IMR-90 (cell line): ENCODE measurements at regions not wholly inside any gene's neighbourhood (a gene's known extent, or its start where the extent isn't known, plus 50 kb on each side); places are given as distances from the start of the nearest gene placed in this dataset.

Experiments
- ATAC-seq: fragments of 200-7000 bp; cut with Tn5 transposase; 2 replicates; pipeline ENCODE4 v1.9.1; 2020; ENCODE audit warnings: low read depth, mild to moderate bottlenecking, moderate library complexity
- BruUV-seq: library from RNA; stranded (reverse); fragments of 400-500 nt; replicated peaks from 2 replicates; lab custom pipeline; 2021; lab: Mats Ljungman, UMichigan
- CTCF ChIA-PET: fragments of 300-600 bp; formaldehyde crosslinking; extraction: SDS; loops from one replicate; lab custom pipeline; 2021; ENCODE audit warnings: antibody characterized with exemption; lab: Yijun Ruan, JAX
- POLR2A ChIA-PET: fragments of 300-600 bp; sonication (Branson Sonifier 250); formaldehyde crosslinking; loops from one replicate; lab custom pipeline; 2022; ENCODE audit warnings: antibody characterized with exemption; ENCODE audit not compliant: unreplicated experiment; lab: Charles Lee
- DNase-seq: peaks from one replicate; pipeline ENCODE4 v3.0.0; 2013
- H2AFZ ChIP-seq: replicated peaks from 2 replicates; pipeline ENCODE3; 2013; ENCODE audit warnings: low read length, mild to moderate bottlenecking; ENCODE audit not compliant: poor library complexity
- H2AK5ac ChIP-seq: 2 replicates; pipeline ENCODE4 v1.6.1; 2013; ENCODE audit warnings: low read depth, low read length, inconsistent platforms
- H2AK9ac ChIP-seq: replicated peaks from 2 replicates; pipeline ENCODE3; 2013; ENCODE audit warnings: mild to moderate bottlenecking, low read depth, low read length, moderate library complexity; ENCODE audit not compliant: poor library complexity
- H2BK120ac ChIP-seq: 2 replicates; pipeline ENCODE4 v1.6.1; 2013; ENCODE audit warnings: low read depth, low read length, inconsistent platforms
- H2BK15ac ChIP-seq: 3 replicates; pipeline ENCODE4 v1.6.1; 2013; ENCODE audit warnings: low read depth, low read length, inconsistent platforms
- H2BK20ac ChIP-seq: 2 replicates; pipeline ENCODE4 v1.6.1; 2013; ENCODE audit warnings: low read depth, mild to moderate bottlenecking, inconsistent platforms, low read length, moderate library complexity
- H2BK5ac ChIP-seq: 2 replicates; pipeline ENCODE4 v1.6.1; 2013; ENCODE audit warnings: mild to moderate bottlenecking, low read depth, low read length, inconsistent platforms; ENCODE audit not compliant: poor library complexity, severe bottlenecking
- H3K14ac ChIP-seq: replicated peaks from 2 replicates; pipeline ENCODE4 v1.6.1; 2013; ENCODE audit warnings: low read depth, low read length, inconsistent platforms
- H3K18ac ChIP-seq: 2 replicates; pipeline ENCODE4 v1.6.1; 2013; ENCODE audit warnings: low read depth, low read length, control low read depth
- H3K23ac ChIP-seq: 2 replicates; pipeline ENCODE4 v1.6.1; 2013; ENCODE audit warnings: low read depth, low read length, inconsistent platforms
- H3K27ac ChIP-seq: 2 replicates; pipeline ENCODE4 v1.5.1; 2013; ENCODE audit warnings: mild to moderate bottlenecking, control low read depth, low read length; ENCODE audit not compliant: insufficient read depth
- H3K27me3 ChIP-seq: 2 replicates; pipeline ENCODE4 v1.6.1; 2013; ENCODE audit warnings: low read length; ENCODE audit not compliant: control insufficient read depth, insufficient read depth
- H3K36me3 ChIP-seq: 2 replicates; pipeline ENCODE4 v1.6.1; 2013; ENCODE audit warnings: low read length, mixed read lengths; ENCODE audit not compliant: control insufficient read depth, insufficient read depth
- H3K4ac ChIP-seq: 2 replicates; pipeline ENCODE4 v1.6.1; 2013; ENCODE audit warnings: low read depth, low read length, inconsistent platforms
- H3K4me1 ChIP-seq: 2 replicates; pipeline ENCODE4 v1.6.1; 2013; ENCODE audit warnings: low read length, mixed read lengths; ENCODE audit not compliant: control insufficient read depth, insufficient read depth
- H3K4me2 ChIP-seq: 2 replicates; pipeline ENCODE4 v1.6.1; 2013; ENCODE audit warnings: low read depth, mild to moderate bottlenecking, control low read depth, low read length, moderate library complexity
- H3K4me3 ChIP-seq: 2 replicates; pipeline ENCODE4 v1.5.1; 2013; ENCODE audit warnings: low read depth, mild to moderate bottlenecking, control low read depth, low read length, moderate library complexity; ENCODE audit not compliant: insufficient read depth
- H3K56ac ChIP-seq: 2 replicates; pipeline ENCODE4 v1.6.1; 2013; ENCODE audit warnings: low read length, inconsistent platforms; ENCODE audit not compliant: insufficient read depth; ENCODE audit errors: extremely low read depth
- H3K79me1 ChIP-seq, 2 experiments: 2 replicates each; pipeline ENCODE4 v1.6.1; 2013; ENCODE audit warnings: low read length in 2 of 2, inconsistent platforms in 1 of 2, low read depth in 1 of 2
- H3K9ac ChIP-seq: 2 replicates; pipeline ENCODE4 v1.6.1; 2013; ENCODE audit warnings: low read depth, low read length, control low read depth
- H3K9me1 ChIP-seq: 2 replicates; pipeline ENCODE4 v1.6.1; 2013; ENCODE audit warnings: low read length, inconsistent platforms; ENCODE audit not compliant: insufficient read depth
- H3K9me3 ChIP-seq: 2 replicates; pipeline ENCODE4 v1.6.1; 2013; ENCODE audit warnings: low read length; ENCODE audit not compliant: control insufficient read depth, insufficient read depth
- H4K20me1 ChIP-seq: 2 replicates; pipeline ENCODE4 v1.6.1; 2013; ENCODE audit warnings: low read length, inconsistent platforms; ENCODE audit not compliant: insufficient read depth
- H4K5ac ChIP-seq: 2 replicates; pipeline ENCODE4 v1.6.1; 2013; ENCODE audit warnings: mild to moderate bottlenecking, low read depth, low read length, control low read depth
- H4K8ac ChIP-seq, 2 experiments: 2 replicates each; pipeline ENCODE4 v1.6.1; 2013; ENCODE audit warnings: low read depth in 2 of 2, low read length in 2 of 2, control low read depth in 1 of 2, inconsistent platforms in 1 of 2
- H4K91ac ChIP-seq: 2 replicates; pipeline ENCODE4 v1.6.1; 2013; ENCODE audit warnings: low read depth, low read length, inconsistent platforms; ENCODE audit not compliant: insufficient read depth
- BHLHE40 ChIP-seq: fragments of 150-350 bp; IDR thresholded peaks from 2 replicates; pipeline ENCODE4 v1.6.1; 2016; ENCODE audit warnings: mild to moderate bottlenecking, low read depth, low read length
- CEBPB ChIP-seq: IDR thresholded peaks from 2 replicates; pipeline ENCODE4 v1.6.1; 2012; ENCODE audit warnings: low read depth, low read length, improper control_type of control experiment
- CHD1 ChIP-seq: IDR thresholded peaks from 2 replicates; pipeline ENCODE4 v1.6.1; 2012; ENCODE audit warnings: low read depth, low read length, improper control_type of control experiment
- FOS ChIP-seq: fragments of 150-350 bp; IDR thresholded peaks from 2 replicates; pipeline ENCODE4 v1.6.1; 2016; ENCODE audit warnings: low read depth, low read length
- MAFK ChIP-seq: IDR thresholded peaks from 2 replicates; pipeline ENCODE4 v1.6.1; 2012; ENCODE audit warnings: low read depth, low read length, improper control_type of control experiment
- MXI1 ChIP-seq: IDR thresholded peaks from 2 replicates; pipeline ENCODE4 v1.6.1; 2012; ENCODE audit warnings: low read depth, mild to moderate bottlenecking, low read length, moderate library complexity, borderline replicate concordance
- NFE2L2 ChIP-seq: fragments of 150-350 bp; IDR thresholded peaks from 2 replicates; pipeline ENCODE4 v1.6.1; 2016; ENCODE audit warnings: low read depth, mild to moderate bottlenecking, low read length
- POLR2A ChIP-seq: IDR thresholded peaks from 2 replicates; pipeline ENCODE4 v1.6.1; 2012; ENCODE audit warnings: mild to moderate bottlenecking, low read depth, low read length
- RAD21 ChIP-seq: IDR thresholded peaks from 2 replicates; pipeline ENCODE4 v1.6.1; 2012; ENCODE audit warnings: low read length, improper control_type of control experiment
- RCOR1 ChIP-seq: IDR thresholded peaks from 2 replicates; pipeline ENCODE4 v1.6.1; 2012; ENCODE audit warnings: mild to moderate bottlenecking, low read length, improper control_type of control experiment; ENCODE audit not compliant: insufficient replicate concordance
- RFX5 ChIP-seq: IDR thresholded peaks from 2 replicates; pipeline ENCODE4 v1.8.0; 2012; ENCODE audit warnings: low read depth, mild to moderate bottlenecking, low read length, moderate library complexity
- SMC3 ChIP-seq: fragments of 150-350 bp; IDR thresholded peaks from 2 replicates; pipeline ENCODE4 v1.6.1; 2016; ENCODE audit warnings: low read depth, mild to moderate bottlenecking, antibody characterized with exemption, low read length, moderate library complexity
- whole genome bisulfite sequencing, 2 experiments: methylation state at CpG; one replicate each; pipeline versions ENCODE4 v1.1.5 to v1.1.7; 2013; ENCODE audit warnings: missing lambda C conversion rate in 2 of 2; ENCODE audit not compliant: insufficient read length in 1 of 2; ENCODE audit errors: extremely low coverage in 2 of 2; 5-methylcytosine and 5-hydroxymethylcytosine counted together
- dilution Hi-C: fragments of 300-500 bp; cut with HindIII; formaldehyde crosslinking; loops from one replicate; pipeline ENCODE4 v1.14.3; 2018; ENCODE audit warnings: low sequenced_read_pairs; ENCODE audit not compliant: unreplicated experiment
- in situ Hi-C: fragments of 300-500 bp; cut with MboI; formaldehyde crosslinking; loops from 3 replicates; pipeline ENCODE4 v1.14.3; 2019; ENCODE audit warnings: low sequenced_read_pairs, inconsistent platforms, mixed read lengths
- intact Hi-C: fragments of 100-400 bp; cut with micrococcal nuclease; formaldehyde crosslinking; loops from 2 replicates; pipeline ENCODE4 v1.10.0; 2022
- TF ChIP-seq, protein P1 (sequence below): fragments of 150-350 bp; IDR thresholded peaks from 2 replicates; pipeline ENCODE4 v1.6.1; 2016; ENCODE audit warnings: low read depth, mild to moderate bottlenecking, low read length, moderate library complexity, borderline replicate concordance
- TF ChIP-seq, protein P2 (sequence below): conservative IDR thresholded peaks from 2 replicates; pipeline ENCODE4 v1.5.1; 2012; ENCODE audit warnings: mild to moderate bottlenecking, low read depth, low read length, improper control_type of control experiment

DNA sequence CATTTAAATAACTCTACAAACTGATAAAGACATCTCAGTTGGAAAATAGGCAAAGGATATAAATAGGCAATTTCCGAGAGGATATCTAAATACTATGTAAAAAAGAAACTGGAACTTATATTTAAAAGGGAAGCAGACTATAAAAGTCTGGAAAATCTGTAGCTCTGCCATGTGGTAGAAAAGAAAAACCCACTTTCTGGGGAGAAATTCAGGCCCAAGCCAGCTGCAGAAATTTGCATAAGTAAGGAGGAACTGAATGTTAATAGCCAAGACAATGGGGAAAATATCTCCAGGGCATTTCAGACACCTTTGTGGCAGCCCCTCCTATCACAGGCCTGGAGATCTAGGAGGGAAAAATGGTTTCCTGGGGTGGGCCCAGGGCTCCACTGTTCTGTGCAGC lies 97.8 kb upstream of the ZBED5 start:
- Histone ChIP-seq H4K91ac (no peak overlapping the region), H3K9ac (no peak overlapping the region), H3K27me3 (peaks cover 30% of the 10 kb centered on the region), H2BK120ac (no peak overlapping the region), H3K23ac (no peak overlapping the region), H3K4ac (no peak overlapping the region), H4K20me1 (no peaks in the 10 kb centered on the region), H2AK9ac (no peak overlapping the region), H3K4me3 (no peak overlapping the region), H3K4me2 (no peak overlapping the region), H2AFZ (no peak overlapping the region), H4K8ac (no peak overlapping the region), H3K36me3 (no peaks in the 10 kb centered on the region), H3K9me1 (no peaks in the 10 kb centered on the region), H3K9me3 (no peaks in the 10 kb centered on the region), H3K14ac (no peak overlapping the region), H3K79me1 (no peaks in the 10 kb centered on the region), H2BK5ac (no peak overlapping the region), H4K5ac (no peak overlapping the region), H3K4me1 (no peaks in the 10 kb centered on the region), H3K18ac (no peak overlapping the region), H2BK20ac (no peak overlapping the region), H2AK5ac (no peak overlapping the region), H3K27ac (no peak overlapping the region), H3K56ac (no peak overlapping the region), H2BK15ac (no peak overlapping the region)
- ChIA-PET CTCF (interaction anchor here (1.3 kb wide), 1 partner anchor 15 kb away, joined by 3 read pairs; no protein-coding TSS in a partner anchor), POLR2A (no interaction called here)
- DNase-seq, result no peak
- dilution Hi-C loops (no loop called here), in situ Hi-C loops (no loop called here), intact Hi-C loops (no loop called here)
- no peak for ATAC-seq
- BruUV-seq, result no TSS peak
- no CpG with 5 or more reads among the region's 1 CpG for WGBS, 2 experiments
- no peak for TF ChIP-seq NFE2L2
- no peak for TF ChIP-seq MXI1
- no peak for TF ChIP-seq SMC3
- TF ChIP-seq CHD1, result no peak
- no peak for TF ChIP-seq CEBPB
- TF ChIP-seq, protein P1, sequence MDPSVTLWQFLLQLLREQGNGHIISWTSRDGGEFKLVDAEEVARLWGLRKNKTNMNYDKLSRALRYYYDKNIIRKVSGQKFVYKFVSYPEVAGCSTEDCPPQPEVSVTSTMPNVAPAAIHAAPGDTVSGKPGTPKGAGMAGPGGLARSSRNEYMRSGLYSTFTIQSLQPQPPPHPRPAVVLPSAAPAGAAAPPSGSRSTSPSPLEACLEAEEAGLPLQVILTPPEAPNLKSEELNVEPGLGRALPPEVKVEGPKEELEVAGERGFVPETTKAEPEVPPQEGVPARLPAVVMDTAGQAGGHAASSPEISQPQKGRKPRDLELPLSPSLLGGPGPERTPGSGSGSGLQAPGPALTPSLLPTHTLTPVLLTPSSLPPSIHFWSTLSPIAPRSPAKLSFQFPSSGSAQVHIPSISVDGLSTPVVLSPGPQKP, result no peak
- no peak for TF ChIP-seq POLR2A
- no peak for TF ChIP-seq MAFK
- no peak for TF ChIP-seq BHLHE40
- TF ChIP-seq RFX5, result no peak
- no peak for TF ChIP-seq FOS
- no peak for TF ChIP-seq RAD21
- TF ChIP-seq RCOR1, result no peak
- TF ChIP-seq, protein P2, sequence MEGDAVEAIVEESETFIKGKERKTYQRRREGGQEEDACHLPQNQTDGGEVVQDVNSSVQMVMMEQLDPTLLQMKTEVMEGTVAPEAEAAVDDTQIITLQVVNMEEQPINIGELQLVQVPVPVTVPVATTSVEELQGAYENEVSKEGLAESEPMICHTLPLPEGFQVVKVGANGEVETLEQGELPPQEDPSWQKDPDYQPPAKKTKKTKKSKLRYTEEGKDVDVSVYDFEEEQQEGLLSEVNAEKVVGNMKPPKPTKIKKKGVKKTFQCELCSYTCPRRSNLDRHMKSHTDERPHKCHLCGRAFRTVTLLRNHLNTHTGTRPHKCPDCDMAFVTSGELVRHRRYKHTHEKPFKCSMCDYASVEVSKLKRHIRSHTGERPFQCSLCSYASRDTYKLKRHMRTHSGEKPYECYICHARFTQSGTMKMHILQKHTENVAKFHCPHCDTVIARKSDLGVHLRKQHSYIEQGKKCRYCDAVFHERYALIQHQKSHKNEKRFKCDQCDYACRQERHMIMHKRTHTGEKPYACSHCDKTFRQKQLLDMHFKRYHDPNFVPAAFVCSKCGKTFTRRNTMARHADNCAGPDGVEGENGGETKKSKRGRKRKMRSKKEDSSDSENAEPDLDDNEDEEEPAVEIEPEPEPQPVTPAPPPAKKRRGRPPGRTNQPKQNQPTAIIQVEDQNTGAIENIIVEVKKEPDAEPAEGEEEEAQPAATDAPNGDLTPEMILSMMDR, result no peak
